Upper lobe of left lung (tissue), 6 donors: ENCODE measurements at regions not wholly inside any gene's neighbourhood (a gene's known extent, or its start where the extent isn't known, plus 50 kb on each side); places are given as distances from the start of the nearest gene placed in this dataset.

ENCODE experiments used
- ATAC-seq, 2 donors: fragments of 200-7000 bp; cut with Tn5 transposase; one replicate each; pipeline ENCODE4 v1.9.1; 2022; ENCODE audit warnings: mild to moderate bottlenecking in 2 of 2, moderate library complexity in 2 of 2; ENCODE audit not compliant: low FRiP score in 2 of 2
- DNase-seq, 2 donors: peaks; one replicate each; pipeline ENCODE4 v3.0.0-alpha.2; 2019 to 2020
- H3K27ac ChIP-seq, 4 donors: fragments of 200-600 bp; sonication (generic); one replicate each; pipeline ENCODE4 v1.5.1; 2016 to 2019
- H3K27me3 ChIP-seq, 4 donors: fragments of 200-600 bp; sonication (generic); one replicate each; pipeline ENCODE4 v1.5.1; 2017 to 2019
- H3K36me3 ChIP-seq, 4 donors: fragments of 200-600 bp; sonication (generic); one replicate each; pipeline ENCODE4 v1.5.1; 2016 to 2019
- H3K4me1 ChIP-seq, 4 donors: fragments of 200-600 bp; sonication (generic); one replicate each; pipeline ENCODE4 v1.5.1; 2018 to 2019
- H3K4me3 ChIP-seq, 4 donors: fragments of 200-600 bp; sonication (generic); one replicate each; pipeline ENCODE4 v1.5.1; 2017 to 2019; ENCODE audit warnings: mild to moderate bottlenecking in 2 of 4, moderate library complexity in 1 of 4
- H3K9me3 ChIP-seq, 4 donors: fragments of 200-600 bp; sonication (generic); one replicate each; pipeline ENCODE4 v1.5.1; 2018 to 2019
- EP300 ChIP-seq, 4 donors: sonication (generic); formaldehyde crosslinking; IDR thresholded peaks; one replicate each; pipeline ENCODE4 v1.5.1; 2017; ENCODE audit warnings: antibody characterized with exemption in 4 of 4, control low read depth in 2 of 4
- POLR2A ChIP-seq, 4 donors: fragments of 450-650 bp; IDR thresholded peaks; one replicate each; pipeline ENCODE4 v1.5.1; 2016 to 2017; ENCODE audit warnings: antibody characterized with exemption in 4 of 4, mild to moderate bottlenecking in 2 of 4
- POLR2AphosphoS5 ChIP-seq, 2 donors: sonication (generic); formaldehyde crosslinking; IDR thresholded peaks; one replicate each; pipeline ENCODE4 v1.5.1; 2017; ENCODE audit warnings: antibody characterized with exemption in 2 of 2
- WGBS, 2 donors: methylation state at CpG; one replicate each; pipeline ENCODE4 v1.1.5; 2017 to 2018; 5-methylcytosine and 5-hydroxymethylcytosine counted together
- TF ChIP-seq, protein P1 (sequence below), 6 experiments: fragments of 450-650 bp in 4 of 6; fragments of 200-600 bp in 2 of 6; sonication (generic) in 2 of 6; IDR thresholded peaks; one replicate each; pipeline ENCODE4 v1.5.1; 2016 to 2019; ENCODE audit warnings: antibody characterized with exemption in 6 of 6
- donor health status: DM: no; HTN: no; CAD: no; lungs with moderate emphysema.
- donor health status: DM: no; HTN: yes; CAD: no; lungs with severe emphysema.

DNA sequence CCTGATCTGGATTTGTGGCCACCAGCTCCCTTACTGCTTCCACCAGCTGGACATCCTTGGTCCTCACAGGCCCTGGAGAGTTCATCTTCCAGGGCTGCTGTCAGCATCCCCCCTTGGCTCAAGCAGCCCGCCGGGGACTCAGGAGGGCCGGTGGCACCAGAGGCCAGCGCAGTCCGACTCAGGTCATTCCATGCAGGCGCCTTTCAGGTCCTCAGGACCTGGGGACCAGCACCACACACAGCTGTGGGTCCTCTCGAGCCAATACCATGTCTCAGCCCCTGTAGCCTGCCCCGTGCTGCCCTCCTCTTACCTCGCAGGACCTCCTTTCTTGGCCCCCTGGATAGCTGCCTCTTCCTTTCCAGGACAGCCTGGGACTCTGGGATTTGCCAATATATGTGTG, 145.5 kb downstream of the BMS1 start:
- no peak for TF ChIP-seq POLR2A (IDR thresholded peaks at IDR 0.05)
- TF ChIP-seq POLR2AphosphoS5 (IDR thresholded peaks at IDR 0.05), result no peak
- TF ChIP-seq, protein P1, sequence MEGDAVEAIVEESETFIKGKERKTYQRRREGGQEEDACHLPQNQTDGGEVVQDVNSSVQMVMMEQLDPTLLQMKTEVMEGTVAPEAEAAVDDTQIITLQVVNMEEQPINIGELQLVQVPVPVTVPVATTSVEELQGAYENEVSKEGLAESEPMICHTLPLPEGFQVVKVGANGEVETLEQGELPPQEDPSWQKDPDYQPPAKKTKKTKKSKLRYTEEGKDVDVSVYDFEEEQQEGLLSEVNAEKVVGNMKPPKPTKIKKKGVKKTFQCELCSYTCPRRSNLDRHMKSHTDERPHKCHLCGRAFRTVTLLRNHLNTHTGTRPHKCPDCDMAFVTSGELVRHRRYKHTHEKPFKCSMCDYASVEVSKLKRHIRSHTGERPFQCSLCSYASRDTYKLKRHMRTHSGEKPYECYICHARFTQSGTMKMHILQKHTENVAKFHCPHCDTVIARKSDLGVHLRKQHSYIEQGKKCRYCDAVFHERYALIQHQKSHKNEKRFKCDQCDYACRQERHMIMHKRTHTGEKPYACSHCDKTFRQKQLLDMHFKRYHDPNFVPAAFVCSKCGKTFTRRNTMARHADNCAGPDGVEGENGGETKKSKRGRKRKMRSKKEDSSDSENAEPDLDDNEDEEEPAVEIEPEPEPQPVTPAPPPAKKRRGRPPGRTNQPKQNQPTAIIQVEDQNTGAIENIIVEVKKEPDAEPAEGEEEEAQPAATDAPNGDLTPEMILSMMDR (IDR thresholded peaks at IDR 0.05), result no peak
- TF ChIP-seq EP300 (IDR thresholded peaks at IDR 0.05), result no peak
- peaks cover 4 to 7% (median 5%) of the 10 kb centered on the region in 4 donors for H3K4me1 ChIP-seq
- H3K9me3 ChIP-seq, result no peaks in the 10 kb centered on the region
- no peaks in the 10 kb centered on the region for H3K36me3 ChIP-seq
- H3K4me3 ChIP-seq, result no peak overlapping the region
- peaks cover 0 to 10% (median 3%) of the 10 kb centered on the region in 4 donors for H3K27me3 ChIP-seq
- no peak for ATAC-seq
- DNase-seq, result no peak
- H3K27ac ChIP-seq, result no peak overlapping the region
- 84 to 89% methylated on average over 6 to 9 of the region's 9 CpGs for WGBS, 2 donors

DNA sequence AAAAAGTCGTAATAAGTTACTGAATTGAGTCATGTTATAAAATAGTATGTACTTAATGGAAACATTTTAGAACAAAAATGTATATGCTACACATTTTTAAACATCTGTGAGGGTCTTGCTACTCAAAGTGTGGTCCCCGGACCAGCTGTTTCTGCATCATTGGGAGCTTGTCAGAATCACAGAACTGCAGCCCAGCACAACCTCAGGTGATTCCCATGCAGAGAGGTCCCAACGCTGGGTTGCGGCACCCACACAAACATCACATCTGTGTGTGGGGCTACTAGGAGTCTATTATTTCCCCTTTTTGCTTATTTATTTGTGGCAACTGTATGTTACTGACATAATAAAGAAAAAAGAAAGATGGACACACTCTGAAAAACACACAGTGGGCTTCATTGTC, 146.6 kb downstream of the BMS1 start:
- peaks cover 0 to 19% (median 9%) of the 10 kb centered on the region in 4 donors for H3K27me3 ChIP-seq
- no peak overlapping the region for H3K4me3 ChIP-seq
- H3K9me3 ChIP-seq, result no peaks in the 10 kb centered on the region
- TF ChIP-seq EP300 (IDR thresholded peaks at IDR 0.05) (no peak), POLR2AphosphoS5 (IDR thresholded peaks at IDR 0.05) (no peak), POLR2A (IDR thresholded peaks at IDR 0.05) (no peak)
- TF ChIP-seq, protein P1 (IDR thresholded peaks at IDR 0.05), result no peak
- H3K36me3 ChIP-seq, result no peaks in the 10 kb centered on the region
- no peak for DNase-seq
- 93 to 97% methylated on average over 4 of the region's 4 CpGs for WGBS, 2 donors
- peaks cover 13 to 18% (median 15%) of the 10 kb centered on the region in 4 donors for H3K4me1 ChIP-seq
- H3K27ac ChIP-seq, result no peak overlapping the region
- ATAC-seq, result no peak

DNA sequence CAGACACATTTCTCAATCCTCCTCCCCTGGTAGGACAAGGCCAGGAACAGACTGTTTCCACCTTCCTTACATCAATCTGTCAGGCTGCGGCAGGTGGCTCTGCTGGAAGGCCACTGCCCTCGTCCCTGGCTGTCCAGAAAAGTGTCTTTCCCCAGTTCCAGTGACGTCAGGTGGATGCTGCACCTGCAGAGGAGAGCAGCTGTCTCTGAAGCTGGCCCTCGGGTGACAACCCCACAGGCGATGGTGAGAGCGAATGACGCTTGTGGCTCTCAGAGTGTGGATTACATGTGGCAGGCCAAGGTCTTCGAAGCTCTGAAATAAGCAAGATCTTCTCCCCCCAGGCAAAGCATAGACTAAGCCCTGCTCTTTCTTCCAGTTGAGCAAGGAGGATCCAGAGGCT, 146.9 kb upstream of the RET start:
- peaks cover 13 to 18% (median 15%) of the 10 kb centered on the region in 4 donors for H3K4me1 ChIP-seq
- H3K36me3 ChIP-seq, result no peaks in the 10 kb centered on the region
- H3K9me3 ChIP-seq, result no peaks in the 10 kb centered on the region
- ATAC-seq, result no peak
- peaks cover 0 to 19% (median 9%) of the 10 kb centered on the region in 4 donors for H3K27me3 ChIP-seq
- 87 to 94% methylated on average over 5 to 8 of the region's 8 CpGs for WGBS, 2 donors
- no peak for DNase-seq
- no peak overlapping the region for H3K4me3 ChIP-seq
- TF ChIP-seq EP300 (IDR thresholded peaks at IDR 0.05) (no peak), POLR2AphosphoS5 (IDR thresholded peaks at IDR 0.05) (no peak), POLR2A (IDR thresholded peaks at IDR 0.05) (no peak)
- TF ChIP-seq, protein P1 (IDR thresholded peaks at IDR 0.05), result no peak
- no peak overlapping the region for H3K27ac ChIP-seq

DNA sequence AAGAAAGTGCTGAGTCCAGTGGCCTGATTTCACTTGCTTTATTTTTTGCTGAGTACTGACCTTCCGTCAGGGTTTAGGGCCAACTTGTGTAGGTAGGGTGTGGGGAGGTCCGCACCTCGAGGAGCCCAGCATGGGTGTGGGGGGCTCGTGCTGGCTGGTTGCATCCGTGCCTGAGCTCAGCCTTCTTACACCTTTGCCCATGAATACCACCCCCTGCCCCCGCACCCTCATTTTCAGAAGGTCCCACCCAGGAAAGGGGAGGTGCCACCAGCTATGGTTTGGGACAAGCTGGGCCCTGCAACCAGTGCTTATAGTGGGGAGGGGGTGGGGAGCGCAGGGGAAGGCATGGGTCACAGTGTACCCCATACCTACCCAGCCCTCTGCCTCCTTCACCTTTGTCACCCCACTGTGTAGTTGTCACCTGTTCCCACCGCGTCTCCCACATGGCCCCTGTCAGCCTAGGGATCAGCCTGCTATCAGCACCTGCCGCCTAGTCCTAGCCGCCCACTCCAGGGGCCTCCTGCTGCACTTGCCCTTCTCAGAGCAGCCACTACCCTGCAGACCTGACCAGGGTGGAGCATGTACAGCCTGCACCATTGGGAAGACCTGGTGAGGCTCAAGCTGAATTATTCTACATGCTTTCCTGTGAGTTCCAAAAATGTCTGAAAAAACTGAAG, 146.2 kb upstream of the RET start:
- H3K36me3 ChIP-seq, result no peaks in the 10 kb centered on the region
- WGBS, 2 donors, result 79 to 90% methylated on average over 11 of the region's 11 CpGs
- H3K9me3 ChIP-seq, result no peaks in the 10 kb centered on the region
- TF ChIP-seq POLR2A (IDR thresholded peaks at IDR 0.05) (no peak), POLR2AphosphoS5 (IDR thresholded peaks at IDR 0.05) (no peak), EP300 (IDR thresholded peaks at IDR 0.05) (no peak)
- TF ChIP-seq, protein P1 (IDR thresholded peaks at IDR 0.05), result no peak
- DNase-seq (no peak), ATAC-seq (no peak)
- H3K27ac ChIP-seq, result no peak overlapping the region
- H3K4me1 ChIP-seq, result peaks cover 13 to 18% (median 15%) of the 10 kb centered on the region in 4 donors
- H3K27me3 ChIP-seq, result peaks cover 0 to 19% (median 9%) of the 10 kb centered on the region in 4 donors
- H3K4me3 ChIP-seq, result no peak overlapping the region

DNA sequence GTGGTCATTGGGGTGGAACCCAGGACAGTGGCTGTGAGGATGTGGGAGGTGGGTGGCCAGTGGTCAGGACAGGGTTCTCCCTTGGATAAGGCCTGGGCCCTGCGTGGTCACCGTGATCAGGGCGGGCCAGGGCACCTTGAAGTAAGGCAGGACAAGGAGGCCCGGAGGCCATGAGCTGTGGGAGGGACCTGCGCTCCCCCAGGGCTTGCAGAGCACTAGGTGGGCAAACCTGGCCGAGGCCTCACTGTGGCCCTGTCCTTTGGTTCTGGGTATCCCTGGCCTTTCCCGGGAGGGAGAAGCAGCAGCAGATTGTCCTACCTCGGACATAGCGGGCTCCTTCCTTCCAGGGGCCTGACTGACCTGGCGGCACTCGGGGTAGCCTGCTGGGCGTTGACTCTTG, 144.8 kb upstream of the RET start:
- H3K36me3 ChIP-seq, result no peaks in the 10 kb centered on the region
- ATAC-seq (no peak), DNase-seq (no peak)
- H3K27me3 ChIP-seq, result peaks cover 0 to 19% (median 9%) of the 10 kb centered on the region in 4 donors
- H3K4me3 ChIP-seq, result no peak overlapping the region
- peaks cover 13 to 18% (median 15%) of the 10 kb centered on the region in 4 donors for H3K4me1 ChIP-seq
- H3K27ac ChIP-seq, result no peak overlapping the region
- TF ChIP-seq POLR2AphosphoS5 (IDR thresholded peaks at IDR 0.05), result no peak
- TF ChIP-seq, protein P1 (IDR thresholded peaks at IDR 0.05), result no peak
- TF ChIP-seq EP300 (IDR thresholded peaks at IDR 0.05), result no peak
- TF ChIP-seq POLR2A (IDR thresholded peaks at IDR 0.05), result no peak
- 87 to 94% methylated on average over 12 of the region's 12 CpGs for WGBS, 2 donors
- H3K9me3 ChIP-seq, result no peaks in the 10 kb centered on the region
